Amniotic epithelial cell (primary cell): ENCODE measurements at regions not wholly inside any gene's neighbourhood (a gene's known extent, or its start where the extent isn't known, plus 50 kb on each side); places are given as distances from the start of the nearest gene placed in this dataset.

ENCODE experiments used
- DNase-seq: peaks from one replicate; pipeline ENCODE4 v3.0.0-alpha.2; 2010; ENCODE audit warnings: low read depth

GRCh38 chr10:9762966-9763656, 1254.6 kb upstream of the CELF2 start:
- peak; percentile 90 for DNase-seq

GRCh38 chr10:9766762-9767161, 1250.9 kb upstream of the CELF2 start:
- no peak for DNase-seq

DNA sequence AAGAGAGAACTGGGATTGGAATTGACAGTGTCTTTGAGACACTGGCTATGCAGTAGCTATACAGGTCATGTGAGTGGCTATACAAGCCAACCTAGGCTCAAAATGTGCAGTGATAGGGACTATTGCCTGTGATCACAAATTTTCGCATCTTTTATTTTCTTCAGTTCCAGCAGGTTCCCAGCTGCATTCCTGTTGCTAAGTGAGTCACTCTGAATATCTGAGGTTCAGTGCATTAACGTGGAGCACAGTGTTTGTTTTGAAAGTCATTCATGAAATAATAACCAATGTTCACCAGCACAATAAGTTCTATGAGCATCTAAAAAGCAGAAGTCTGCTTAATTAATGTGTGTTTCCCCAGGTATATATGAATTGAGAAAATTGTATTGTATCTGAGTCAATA, 1236.0 kb upstream of the CELF2 start:
- peak; percentile 29 for DNase-seq

DNA sequence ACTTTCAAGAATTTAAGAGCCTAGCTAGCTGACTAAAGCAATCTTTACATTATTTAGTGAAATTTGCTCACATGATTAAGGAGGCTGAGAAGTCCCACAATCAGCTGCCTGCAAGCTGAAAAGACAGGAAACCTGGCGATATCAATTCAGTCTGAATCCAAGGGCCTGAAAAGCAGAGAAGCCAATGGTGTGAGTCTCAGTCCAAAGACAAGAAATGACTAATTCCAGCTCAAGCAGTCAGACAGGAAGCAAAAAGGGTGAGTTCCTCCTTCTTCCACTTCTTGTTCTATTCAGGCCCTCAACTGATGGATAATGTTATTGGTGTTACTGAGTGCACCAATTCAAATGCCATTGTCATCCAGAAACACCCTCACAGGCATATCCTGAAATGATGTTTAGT, 1231.6 kb upstream of the CELF2 start:
- DNase-seq, result peak; percentile 39

- DNase-seq, result peak; percentile 61
Observed at GRCh38 chr10:9786576-9786975, 1231.1 kb upstream of the CELF2 start.

GRCh38 chr10:9789996-9790395, 1227.7 kb upstream of the CELF2 start:
- DNase-seq, result no peak

DNA sequence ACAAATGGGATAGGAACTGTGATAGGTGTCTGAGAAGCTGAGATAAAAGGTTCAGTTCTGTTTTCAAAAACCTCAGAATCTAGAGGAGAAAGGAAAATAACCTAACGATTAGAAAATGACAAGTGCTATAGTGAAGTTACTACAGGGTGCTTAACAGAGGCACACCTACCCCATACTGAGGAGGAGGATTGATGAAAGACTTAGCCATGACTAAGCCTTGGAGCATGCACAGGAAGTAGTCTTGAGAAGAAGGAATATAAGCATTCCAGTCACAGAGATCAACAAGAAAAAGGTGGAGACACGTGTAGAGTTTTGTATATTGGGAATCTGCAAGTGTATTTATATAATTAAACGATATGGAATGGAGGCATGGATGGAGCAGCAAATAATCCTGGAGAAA, 1225.5 kb upstream of the CELF2 start:
- DNase-seq, result peak; percentile 71

DNA sequence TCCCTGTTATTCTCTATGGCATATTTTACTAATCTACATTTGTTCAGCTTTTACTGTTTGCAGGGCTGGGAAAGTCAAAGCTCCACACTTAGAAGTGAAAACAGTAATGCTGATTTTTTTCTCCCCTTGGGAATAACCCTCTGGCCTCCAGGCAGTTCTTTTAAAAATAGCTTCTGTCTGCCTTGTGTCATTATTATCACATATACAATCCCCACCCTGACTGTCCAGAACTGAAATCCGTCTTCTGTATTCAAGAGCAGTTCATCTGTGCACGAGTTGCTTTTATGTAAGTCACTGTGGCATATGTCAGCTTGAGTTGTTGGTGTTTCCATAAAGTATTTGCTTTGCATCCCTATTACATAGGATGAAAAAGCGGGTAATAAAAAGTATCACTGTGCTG, 1221.1 kb upstream of the CELF2 start:
- DNase-seq, result no peak

- no peak for DNase-seq
Observed at GRCh38 chr10:9800011-9800410, 1217.7 kb upstream of the CELF2 start.

DNA sequence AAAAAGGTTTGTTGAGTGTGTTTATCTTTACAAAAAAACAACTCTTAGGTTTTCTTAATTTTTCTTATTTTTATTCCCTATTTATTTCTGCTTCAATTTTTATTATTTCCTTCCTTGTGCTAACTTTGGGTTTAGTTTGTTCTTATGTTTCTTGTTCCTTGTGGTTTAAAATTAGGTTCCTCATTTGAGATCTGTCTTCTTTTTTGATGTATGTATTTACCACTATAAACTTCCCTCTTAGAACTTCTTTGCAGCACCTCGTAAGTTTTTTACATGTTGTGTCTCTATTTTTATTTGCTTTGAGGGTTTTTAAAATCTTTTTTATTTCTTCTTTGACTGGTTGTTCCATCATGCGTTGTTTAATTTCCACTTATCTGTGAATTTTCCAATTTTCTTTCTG, 1217.1 kb upstream of the CELF2 start:
- no peak for DNase-seq

- DNase-seq, result no peak
Observed at GRCh38 chr10:9807846-9808245, 1209.8 kb upstream of the CELF2 start.

DNA sequence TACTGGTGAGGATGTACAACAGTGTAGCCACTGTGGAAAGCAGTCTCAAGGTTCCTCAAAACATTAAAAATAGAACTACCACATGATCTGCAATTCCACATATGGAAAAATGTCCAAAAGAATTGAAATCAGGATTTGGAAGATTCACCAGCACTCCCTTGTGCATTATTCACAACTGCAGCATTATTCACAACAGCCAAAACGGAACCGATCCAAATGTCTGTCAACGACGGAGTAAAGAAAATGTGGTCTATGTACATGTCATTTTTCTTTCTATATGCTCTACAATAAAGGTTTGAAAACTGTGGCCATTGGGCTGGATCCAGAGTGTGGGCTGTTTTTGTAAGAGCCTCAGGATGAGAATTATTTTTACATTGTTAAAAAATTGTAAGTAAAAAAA, 1206.1 kb upstream of the CELF2 start:
- no peak for DNase-seq

GRCh38 chr10:9814285-9814864, 1203.3 kb upstream of the CELF2 start:
- DNase-seq, result peak; percentile 46

GRCh38 chr10:9819756-9820494, 1197.7 kb upstream of the CELF2 start:
- DNase-seq, result no peak

- no peak for DNase-seq
Observed at GRCh38 chr10:9823268-9823930, 1194.3 kb upstream of the CELF2 start.

DNA sequence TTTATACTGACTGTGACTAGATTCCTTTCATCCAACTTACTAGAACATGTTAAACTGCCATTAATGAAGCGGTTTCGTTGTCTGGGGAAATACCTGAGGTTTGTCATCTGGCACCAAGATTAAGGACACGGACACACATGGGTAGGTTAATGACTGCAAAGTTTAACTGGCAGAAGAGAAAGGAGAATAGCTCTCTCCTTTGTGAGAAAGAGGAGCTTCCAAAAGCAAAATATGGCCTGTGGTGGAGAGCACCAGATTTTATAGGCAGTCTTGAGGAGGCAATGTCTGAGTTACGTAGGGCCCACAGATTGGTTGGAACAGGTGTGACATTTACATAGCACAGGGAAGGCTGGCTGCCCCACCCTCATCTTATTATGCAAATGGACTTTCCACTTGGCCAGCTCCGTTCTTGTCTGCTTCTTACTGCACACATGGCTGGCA, 1193.0 kb upstream of the CELF2 start:
- no peak for DNase-seq

DNA sequence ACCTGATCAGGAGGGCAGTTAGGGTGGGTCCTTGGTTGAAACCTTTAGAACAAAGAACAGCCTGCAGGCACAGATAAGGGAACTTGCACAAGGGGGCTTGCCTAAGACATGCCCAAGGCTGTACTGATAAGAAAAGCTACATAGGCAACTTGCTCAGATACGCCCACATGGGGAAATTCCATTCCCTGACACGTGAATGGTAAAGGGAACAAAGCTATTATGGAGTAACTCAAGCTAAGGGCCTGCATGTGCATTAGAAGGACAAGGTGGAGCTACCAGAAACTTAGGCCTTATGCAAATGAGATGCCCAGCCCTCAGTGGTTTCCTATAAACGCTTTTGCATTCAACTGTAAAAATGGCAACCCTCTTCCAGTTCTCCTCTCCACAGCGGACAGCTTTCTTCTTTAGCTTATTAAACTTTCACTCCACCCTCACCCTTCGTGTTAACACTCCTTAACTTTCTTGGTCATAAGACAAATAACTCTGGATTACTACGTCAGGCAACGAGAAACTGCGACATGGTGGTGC, 1192.1 kb upstream of the CELF2 start:
- DNase-seq, result peak; percentile 82

GRCh38 chr10:9828110-9828509, 1189.6 kb upstream of the CELF2 start:
- no peak for DNase-seq

DNA sequence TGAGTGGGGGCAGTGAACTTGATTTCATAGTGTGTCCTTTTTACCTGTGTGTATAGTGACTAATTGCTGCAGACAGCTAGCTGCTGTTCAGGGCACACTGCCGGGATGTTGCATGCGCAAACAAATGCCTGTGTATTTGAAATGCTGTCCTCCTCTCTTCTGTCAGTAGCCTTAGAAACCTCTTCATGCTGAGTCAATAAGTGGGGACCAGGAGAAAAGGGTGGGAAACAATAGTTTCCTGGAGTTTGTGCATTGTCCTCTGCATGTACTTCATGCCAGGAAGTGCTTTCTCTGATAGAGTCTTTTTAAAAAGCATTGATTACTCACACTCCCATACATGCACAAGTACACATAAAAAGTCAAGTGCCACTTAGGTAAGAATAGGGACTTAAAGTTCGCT, 1183.7 kb upstream of the CELF2 start:
- no peak for DNase-seq

DNA sequence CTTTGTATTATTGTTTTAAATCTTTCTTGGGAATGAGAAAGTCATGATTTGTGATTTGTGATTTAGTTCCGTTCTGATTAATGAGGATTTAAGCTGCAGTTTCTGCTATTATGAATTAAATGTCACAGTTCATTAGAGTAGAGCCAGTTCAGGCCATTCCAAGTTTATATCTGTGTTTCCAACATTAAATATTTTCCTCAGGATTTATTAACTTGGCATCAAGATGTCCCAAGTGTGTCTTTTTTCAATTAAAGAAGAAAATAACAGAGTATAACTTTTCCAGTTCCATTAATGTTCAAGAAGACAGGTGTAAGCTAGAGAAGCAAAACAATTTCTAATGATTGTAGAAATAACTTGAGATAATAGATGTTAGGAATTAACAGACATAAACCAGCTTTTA, 1183.2 kb upstream of the CELF2 start:
- DNase-seq, result no peak

DNA sequence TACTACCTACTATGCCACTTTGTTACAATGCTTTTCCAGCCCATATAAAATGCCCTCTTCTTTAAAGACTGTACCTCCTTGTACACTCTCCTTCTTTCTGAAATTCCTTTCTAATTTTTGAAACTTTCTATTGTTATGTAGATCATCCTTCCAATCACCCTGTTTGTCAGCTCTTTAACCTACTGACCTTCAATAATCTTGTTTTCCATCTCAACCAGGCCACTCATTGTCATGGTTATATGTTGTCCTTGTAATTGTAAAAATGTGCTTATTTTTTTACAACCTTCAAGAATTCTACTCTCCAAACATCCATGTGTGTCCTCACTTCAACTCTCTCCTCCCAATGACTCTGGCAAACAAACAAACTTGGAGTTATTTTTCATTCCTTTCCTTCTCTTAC, 1172.6 kb upstream of the CELF2 start:
- DNase-seq, result no peak

- no peak for DNase-seq
Observed at GRCh38 chr10:9848278-9848677, 1169.4 kb upstream of the CELF2 start.

- no peak for DNase-seq
Observed at GRCh38 chr10:9848981-9849380, 1168.7 kb upstream of the CELF2 start.
